ENCODE measurements at regions not wholly inside any gene's neighbourhood (a gene's known extent, or its start where the extent isn't known, plus 50 kb on each side); places are given as distances from the start of the nearest gene placed in this dataset.

- TF ChIP-seq, protein P1, sequence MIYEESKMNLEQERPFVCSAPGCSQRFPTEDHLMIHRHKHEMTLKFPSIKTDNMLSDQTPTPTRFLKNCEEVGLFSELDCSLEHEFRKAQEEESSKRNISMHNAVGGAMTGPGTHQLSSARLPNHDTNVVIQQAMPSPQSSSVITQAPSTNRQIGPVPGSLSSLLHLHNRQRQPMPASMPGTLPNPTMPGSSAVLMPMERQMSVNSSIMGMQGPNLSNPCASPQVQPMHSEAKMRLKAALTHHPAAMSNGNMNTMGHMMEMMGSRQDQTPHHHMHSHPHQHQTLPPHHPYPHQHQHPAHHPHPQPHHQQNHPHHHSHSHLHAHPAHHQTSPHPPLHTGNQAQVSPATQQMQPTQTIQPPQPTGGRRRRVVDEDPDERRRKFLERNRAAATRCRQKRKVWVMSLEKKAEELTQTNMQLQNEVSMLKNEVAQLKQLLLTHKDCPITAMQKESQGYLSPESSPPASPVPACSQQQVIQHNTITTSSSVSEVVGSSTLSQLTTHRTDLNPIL (CRISPR knock-in tag; IDR thresholded peaks at IDR 0.05; ENCODE audit: low read depth): no peak
Observed at GRCh38 chr13:62625214-62625881, 1209.7 kb upstream of the PCDH20 start (continued).

- TF ChIP-seq, protein P1 (CRISPR knock-in tag; IDR thresholded peaks at IDR 0.05; ENCODE audit: low read depth): no peak
- no peak for TF ChIP-seq BACH2 (CRISPR knock-in tag; IDR thresholded peaks at IDR 0.05; ENCODE audit: borderline replicate concordance)
- no peak for TF ChIP-seq ARNTL (CRISPR knock-in tag; IDR thresholded peaks at IDR 0.05; ENCODE audit: borderline replicate concordance, low read depth)
- no peak for TF ChIP-seq ZFP3 (CRISPR knock-in tag; IDR thresholded peaks at IDR 0.05)
- TF ChIP-seq ZNF70 (CRISPR knock-in tag; IDR thresholded peaks at IDR 0.05): no peak
- TF ChIP-seq TOX (CRISPR knock-in tag; IDR thresholded peaks at IDR 0.05; ENCODE audit: borderline replicate concordance): no peak
- no peak for TF ChIP-seq POU6F1 (CRISPR knock-in tag; IDR thresholded peaks at IDR 0.05; ENCODE audit: borderline replicate concordance, low read depth)
- no peak for TF ChIP-seq GLIS3 (CRISPR knock-in tag; IDR thresholded peaks at IDR 0.05)
- no peak for TF ChIP-seq TSHZ2 (CRISPR knock-in tag; IDR thresholded peaks at IDR 0.05)
- no peak for TF ChIP-seq OSR1 (CRISPR knock-in tag; IDR thresholded peaks at IDR 0.05)
- no peak for TF ChIP-seq CSDC2 (CRISPR knock-in tag; IDR thresholded peaks at IDR 0.05)
- TF ChIP-seq ZC3H10 (CRISPR knock-in tag; IDR thresholded peaks at IDR 0.05): no peak
- TF ChIP-seq, protein P2, sequence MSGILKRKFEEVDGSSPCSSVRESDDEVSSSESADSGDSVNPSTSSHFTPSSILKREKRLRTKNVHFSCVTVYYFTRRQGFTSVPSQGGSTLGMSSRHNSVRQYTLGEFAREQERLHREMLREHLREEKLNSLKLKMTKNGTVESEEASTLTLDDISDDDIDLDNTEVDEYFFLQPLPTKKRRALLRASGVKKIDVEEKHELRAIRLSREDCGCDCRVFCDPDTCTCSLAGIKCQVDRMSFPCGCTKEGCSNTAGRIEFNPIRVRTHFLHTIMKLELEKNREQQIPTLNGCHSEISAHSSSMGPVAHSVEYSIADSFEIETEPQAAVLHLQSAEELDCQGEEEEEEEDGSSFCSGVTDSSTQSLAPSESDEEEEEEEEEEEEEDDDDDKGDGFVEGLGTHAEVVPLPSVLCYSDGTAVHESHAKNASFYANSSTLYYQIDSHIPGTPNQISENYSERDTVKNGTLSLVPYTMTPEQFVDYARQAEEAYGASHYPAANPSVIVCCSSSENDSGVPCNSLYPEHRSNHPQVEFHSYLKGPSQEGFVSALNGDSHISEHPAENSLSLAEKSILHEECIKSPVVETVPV (CRISPR knock-in tag; IDR thresholded peaks at IDR 0.05): no peak
- peak; percentile 43; the same call in 2 of the 3 replicates for ATAC-seq
Observed at GRCh38 chr13:62613819-62614218, 1198.2 kb upstream of the PCDH20 start.

DNA sequence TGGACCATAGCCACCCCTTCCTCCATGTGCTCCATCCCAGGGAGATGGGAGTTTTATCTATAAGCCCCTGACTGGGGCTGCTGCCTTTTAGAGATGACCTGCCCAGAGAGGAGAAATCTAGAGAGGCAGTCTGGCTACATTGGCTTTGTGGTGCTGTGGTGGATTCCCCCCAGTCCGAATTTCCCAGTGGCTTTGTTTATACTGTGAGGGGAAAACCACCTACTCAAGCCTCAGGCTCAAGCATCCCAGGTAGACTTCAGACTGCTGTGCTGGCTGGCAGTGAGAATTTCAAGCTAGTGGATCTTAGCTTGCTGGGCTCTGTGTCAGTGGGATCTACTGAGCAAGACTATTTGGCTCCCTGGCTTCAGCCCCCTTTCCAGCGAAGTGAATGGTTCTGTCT lies 1195.7 kb upstream of the PCDH20 start:
- ATAC-seq: no peak
- no peak for TF ChIP-seq ZC3H10 (CRISPR knock-in tag; IDR thresholded peaks at IDR 0.05)
- TF ChIP-seq, protein P1 (CRISPR knock-in tag; IDR thresholded peaks at IDR 0.05; ENCODE audit: low read depth): no peak
- TF ChIP-seq ZNF70 (CRISPR knock-in tag; IDR thresholded peaks at IDR 0.05): no peak
- TF ChIP-seq SNAI2 (CRISPR knock-in tag; IDR thresholded peaks at IDR 0.05): no peak
- no peak for TF ChIP-seq ZFP3 (CRISPR knock-in tag; IDR thresholded peaks at IDR 0.05)
- no peak for TF ChIP-seq ARNTL (CRISPR knock-in tag; IDR thresholded peaks at IDR 0.05; ENCODE audit: borderline replicate concordance, low read depth)
- no peak for TF ChIP-seq TOX (CRISPR knock-in tag; IDR thresholded peaks at IDR 0.05; ENCODE audit: borderline replicate concordance)
- no peak for TF ChIP-seq OSR1 (CRISPR knock-in tag; IDR thresholded peaks at IDR 0.05)
- no peak for TF ChIP-seq TSHZ2 (CRISPR knock-in tag; IDR thresholded peaks at IDR 0.05)
- no peak for TF ChIP-seq RARB (CRISPR knock-in tag; IDR thresholded peaks at IDR 0.05)
- TF ChIP-seq CSDC2 (CRISPR knock-in tag; IDR thresholded peaks at IDR 0.05): no peak
- no peak for TF ChIP-seq BACH2 (CRISPR knock-in tag; IDR thresholded peaks at IDR 0.05; ENCODE audit: borderline replicate concordance)
- TF ChIP-seq ZNF8 (CRISPR knock-in tag; IDR thresholded peaks at IDR 0.05): no peak
- TF ChIP-seq ZNF565 (CRISPR knock-in tag; conservative IDR thresholded peaks at IDR 0.05; ENCODE audit: low read depth): no peak
